ENCODE measurements at regions not wholly inside any gene's neighbourhood (a gene's known extent, or its start where the extent isn't known, plus 50 kb on each side); places are given as distances from the start of the nearest gene placed in this dataset.

DNA sequence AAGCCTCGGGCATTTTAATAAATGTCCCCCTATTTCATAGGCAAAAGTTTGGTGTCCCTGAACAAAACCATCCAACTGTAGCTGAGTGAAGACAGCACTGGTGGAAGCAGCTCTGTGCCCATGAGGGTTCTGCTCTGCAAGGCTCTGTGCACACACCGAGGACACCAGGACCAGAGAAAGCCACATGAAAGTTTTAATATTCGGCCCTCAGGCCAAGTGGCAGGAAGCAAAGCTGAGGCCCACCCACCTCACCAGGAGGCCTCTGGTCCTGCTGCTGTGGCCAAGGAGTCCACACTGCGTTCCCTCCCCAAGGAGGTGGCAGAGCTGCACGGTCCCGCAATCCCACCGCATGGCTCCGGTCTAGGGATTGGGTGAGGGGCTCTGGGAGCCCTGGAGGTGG, 62.6 kb upstream of the RPS6KA2 start:
- TF ChIP-seq, protein P1, sequence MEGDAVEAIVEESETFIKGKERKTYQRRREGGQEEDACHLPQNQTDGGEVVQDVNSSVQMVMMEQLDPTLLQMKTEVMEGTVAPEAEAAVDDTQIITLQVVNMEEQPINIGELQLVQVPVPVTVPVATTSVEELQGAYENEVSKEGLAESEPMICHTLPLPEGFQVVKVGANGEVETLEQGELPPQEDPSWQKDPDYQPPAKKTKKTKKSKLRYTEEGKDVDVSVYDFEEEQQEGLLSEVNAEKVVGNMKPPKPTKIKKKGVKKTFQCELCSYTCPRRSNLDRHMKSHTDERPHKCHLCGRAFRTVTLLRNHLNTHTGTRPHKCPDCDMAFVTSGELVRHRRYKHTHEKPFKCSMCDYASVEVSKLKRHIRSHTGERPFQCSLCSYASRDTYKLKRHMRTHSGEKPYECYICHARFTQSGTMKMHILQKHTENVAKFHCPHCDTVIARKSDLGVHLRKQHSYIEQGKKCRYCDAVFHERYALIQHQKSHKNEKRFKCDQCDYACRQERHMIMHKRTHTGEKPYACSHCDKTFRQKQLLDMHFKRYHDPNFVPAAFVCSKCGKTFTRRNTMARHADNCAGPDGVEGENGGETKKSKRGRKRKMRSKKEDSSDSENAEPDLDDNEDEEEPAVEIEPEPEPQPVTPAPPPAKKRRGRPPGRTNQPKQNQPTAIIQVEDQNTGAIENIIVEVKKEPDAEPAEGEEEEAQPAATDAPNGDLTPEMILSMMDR (IDR thresholded peaks at IDR 0.05; ENCODE audit: low read depth, low read length) = no peak

DNA sequence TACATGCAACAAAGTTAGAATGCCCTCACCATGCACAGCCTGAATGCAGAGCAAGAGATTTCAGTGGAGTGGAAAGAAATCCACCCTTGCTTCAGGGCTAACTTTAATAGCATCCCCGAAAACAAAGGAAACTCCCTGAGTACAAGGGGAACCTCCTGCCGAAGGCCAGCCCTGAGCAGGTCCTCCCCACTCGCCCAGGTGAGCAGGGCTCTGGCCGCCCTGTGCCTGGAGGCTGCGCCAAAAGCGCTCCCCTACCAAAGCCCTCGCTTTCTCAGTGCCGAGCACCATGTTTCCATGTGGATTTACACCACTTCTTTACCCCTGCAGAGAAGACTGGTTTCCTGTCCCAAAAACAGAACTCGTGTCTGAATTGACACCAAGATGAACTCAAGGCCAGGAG, 61.9 kb upstream of the RPS6KA2 start:
- no peak overlapping the region for H3K4me3 ChIP-seq (ENCODE audit: low read depth, low read length)
- TF ChIP-seq, protein P1 (IDR thresholded peaks at IDR 0.05; ENCODE audit: low read depth, low read length) = no peak

More for the DNA sequence above, 62.6 kb upstream of the RPS6KA2 start:
- no peak overlapping the region for H3K4me3 ChIP-seq (ENCODE audit: low read depth, low read length)

DNA sequence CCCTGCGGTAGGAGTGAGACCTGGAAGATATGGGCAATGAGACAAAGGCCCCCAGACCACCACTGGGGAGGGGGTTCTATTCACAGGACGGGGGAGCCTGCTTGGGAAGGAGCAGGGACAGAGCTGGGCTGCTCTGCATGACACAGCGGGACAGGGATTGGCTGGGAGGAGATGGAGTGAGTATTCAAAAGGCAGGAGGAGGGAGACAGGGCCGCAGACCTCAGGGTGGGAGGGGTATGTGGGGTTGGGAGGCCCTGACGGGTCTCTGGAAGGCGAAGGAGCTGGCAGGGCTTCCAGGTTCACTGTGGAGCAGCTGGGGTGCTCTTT, 60.8 kb upstream of the RPS6KA2 start:
- TF ChIP-seq, protein P1 (IDR thresholded peaks at IDR 0.05; ENCODE audit: low read depth, low read length) = no peak
- H3K4me3 ChIP-seq (ENCODE audit: low read depth, low read length) = no peak overlapping the region

DNA sequence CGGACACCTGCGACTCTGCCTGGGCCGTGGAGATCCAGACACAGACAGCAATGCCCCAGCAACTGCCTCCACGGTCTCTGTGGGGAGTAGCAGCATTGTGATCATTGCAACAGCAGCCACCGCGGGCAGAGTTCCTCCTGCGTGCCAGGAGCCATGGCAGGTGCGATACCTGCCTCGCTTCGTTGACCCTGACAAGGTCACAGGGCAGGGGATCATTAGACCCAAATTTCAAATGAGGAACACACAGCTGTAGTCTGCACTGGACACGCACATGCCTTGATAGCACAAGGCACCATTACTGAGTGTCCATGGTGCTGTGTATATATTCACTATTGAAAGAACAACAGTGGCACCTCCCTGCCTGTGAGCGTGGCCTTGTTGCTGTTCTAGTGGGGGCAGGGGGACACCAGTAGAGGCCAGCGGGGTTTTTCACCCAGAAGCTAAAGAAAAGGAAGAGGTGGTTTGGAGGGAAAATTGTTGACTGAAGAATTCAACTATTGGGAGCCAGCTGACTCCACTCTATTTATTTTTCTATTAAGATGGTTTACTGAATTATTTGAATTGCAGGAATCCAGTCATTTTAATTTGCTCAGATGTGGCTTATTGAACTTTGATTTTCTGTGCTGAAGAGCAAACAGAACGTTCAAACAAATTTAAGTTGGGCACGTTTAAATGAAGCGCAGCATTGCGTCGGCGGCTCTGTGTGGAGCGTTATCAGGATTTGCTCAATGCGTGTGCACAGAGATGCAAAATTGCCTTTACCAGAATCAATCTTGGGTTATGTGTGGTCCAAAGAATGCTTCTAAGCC, 60.2 kb upstream of the RPS6KA2 start:
- no peak overlapping the region for H3K4me3 ChIP-seq (ENCODE audit: low read depth, low read length)
- TF ChIP-seq, protein P1 (IDR thresholded peaks at IDR 0.05; ENCODE audit: low read depth, low read length) = no peak

DNA sequence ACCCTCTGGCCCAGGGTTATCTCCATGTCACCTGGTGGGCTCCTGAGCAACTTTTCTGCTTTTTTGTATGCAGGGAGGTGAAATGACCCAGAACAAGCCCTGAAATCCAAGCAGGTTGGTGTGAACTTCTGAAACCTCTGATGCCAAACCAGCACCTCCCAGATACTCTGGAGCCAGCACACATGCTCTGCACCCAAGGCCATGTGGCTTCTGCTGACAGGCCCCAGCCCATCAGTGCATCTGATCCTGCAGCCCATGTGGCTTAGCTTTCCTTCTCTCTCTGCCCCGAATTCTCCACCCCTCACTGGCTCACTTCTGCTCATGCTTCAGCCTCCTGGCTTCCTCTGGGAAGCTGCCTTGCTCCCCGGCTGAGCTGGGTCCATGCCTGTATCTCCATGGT, 59.3 kb upstream of the RPS6KA2 start:
- H3K4me3 ChIP-seq (ENCODE audit: low read depth, low read length) = no peak overlapping the region
- TF ChIP-seq, protein P1 (IDR thresholded peaks at IDR 0.05; ENCODE audit: low read depth, low read length) = no peak

DNA sequence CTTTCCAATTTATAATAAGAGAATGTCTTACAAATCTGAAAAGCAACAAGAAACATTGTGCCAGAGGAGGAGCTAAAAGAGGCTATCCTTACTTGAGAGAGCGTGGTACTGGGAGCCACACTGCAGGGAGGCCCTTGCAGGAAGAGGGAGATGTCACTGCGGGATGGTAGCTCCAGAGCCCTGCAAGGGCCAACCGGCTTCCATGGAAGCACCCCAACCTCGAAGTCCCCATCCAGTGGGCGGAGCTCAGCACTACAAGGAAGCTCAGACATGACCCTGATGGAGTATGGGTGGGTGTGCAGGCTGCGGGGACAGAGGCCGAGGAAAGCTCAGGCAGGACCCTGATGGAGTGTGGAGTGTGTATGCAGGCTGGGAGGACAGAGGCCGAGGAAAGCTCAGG, 57.8 kb upstream of the RPS6KA2 start:
- no peak overlapping the region for H3K4me3 ChIP-seq (ENCODE audit: low read depth, low read length)
- TF ChIP-seq, protein P1 (IDR thresholded peaks at IDR 0.05; ENCODE audit: low read depth, low read length) = no peak

DNA sequence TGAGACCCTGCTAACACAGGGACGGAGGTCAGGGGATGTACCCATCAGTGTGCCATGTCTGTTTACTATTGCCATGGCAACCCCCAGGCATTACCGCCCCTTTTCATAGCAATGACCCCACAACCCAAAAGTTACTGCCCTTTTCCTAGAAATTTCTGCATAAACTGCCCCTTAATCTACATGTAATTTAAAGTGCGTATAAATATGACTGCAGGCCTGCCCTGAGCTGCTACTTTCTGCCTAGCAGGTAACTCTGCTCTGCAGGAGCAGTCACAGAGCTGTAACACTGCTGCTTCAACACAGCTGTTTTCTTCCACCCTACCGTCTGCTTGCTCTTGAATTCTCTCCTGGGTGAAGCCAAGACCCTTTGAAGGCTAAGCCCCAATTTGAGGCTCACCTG, 57.1 kb upstream of the RPS6KA2 start:
- TF ChIP-seq, protein P1 (IDR thresholded peaks at IDR 0.05; ENCODE audit: low read depth, low read length) = no peak
- no peak overlapping the region for H3K4me3 ChIP-seq (ENCODE audit: low read depth, low read length)
